Endothelial cell of umbilical vein (primary cell): ENCODE measurements at regions not wholly inside any gene's neighbourhood (a gene's known extent, or its start where the extent isn't known, plus 50 kb on each side); places are given as distances from the start of the nearest gene placed in this dataset.

Experiments
- EZH2 ChIP-seq: IDR thresholded peaks from 2 replicates; pipeline ENCODE4 v1.6.1; 2012; ENCODE audit warnings: borderline replicate concordance, low read depth, mild to moderate bottlenecking, moderate library complexity, low read length, inconsistent platforms; ENCODE audit not compliant: severe bottlenecking
- FOS ChIP-seq: IDR thresholded peaks from 2 replicates; pipeline ENCODE4 v1.6.1; 2011; ENCODE audit warnings: mild to moderate bottlenecking, low read length, moderate library complexity, borderline replicate concordance; ENCODE audit not compliant: insufficient read depth
- GATA2 ChIP-seq: IDR thresholded peaks from 2 replicates; pipeline ENCODE4 v1.7.0; 2011; ENCODE audit warnings: low read depth, mild to moderate bottlenecking, moderate library complexity, mixed read lengths, low read length; ENCODE audit not compliant: insufficient read length, insufficient read depth
- JUN ChIP-seq: IDR thresholded peaks from 2 replicates; pipeline ENCODE4 v1.6.1; 2011; ENCODE audit warnings: borderline replicate concordance, low read depth; ENCODE audit not compliant: insufficient read length, insufficient read depth
- MYC ChIP-seq: IDR thresholded peaks from one replicate; pipeline ENCODE4 v1.6.1; 2011; ENCODE audit warnings: mild to moderate bottlenecking, low read depth, low read length
- POLR2A ChIP-seq: IDR thresholded peaks from 2 replicates; pipeline ENCODE4 v1.6.1; 2012; ENCODE audit warnings: low read depth, mild to moderate bottlenecking, control low read depth, low read length
- POLR2AphosphoS5 ChIP-seq: IDR thresholded peaks from 2 replicates; pipeline ENCODE4 v1.6.1; 2012; ENCODE audit warnings: low read depth, mild to moderate bottlenecking, control low read depth, low read length, moderate library complexity; ENCODE audit not compliant: insufficient read depth
- TF ChIP-seq, protein P1 (sequence below), 2 donors: IDR thresholded peaks; 1 replicate in 1 of 2; 2 replicates in 1 of 2; pipeline ENCODE4 v1.5.1; 2011; ENCODE audit warnings: low read length in 2 of 2, mild to moderate bottlenecking in 2 of 2, moderate library complexity in 2 of 2, control low read depth in 1 of 2, inconsistent platforms in 1 of 2, low read depth in 1 of 2; ENCODE audit not compliant: insufficient read depth in 1 of 2; ENCODE audit errors: extremely low read depth in 1 of 2
- TF ChIP-seq, protein P2 (sequence below): IDR thresholded peaks from 2 replicates; pipeline ENCODE4 v1.6.1; 2011; ENCODE audit not compliant: insufficient read depth, insufficient read length

DNA sequence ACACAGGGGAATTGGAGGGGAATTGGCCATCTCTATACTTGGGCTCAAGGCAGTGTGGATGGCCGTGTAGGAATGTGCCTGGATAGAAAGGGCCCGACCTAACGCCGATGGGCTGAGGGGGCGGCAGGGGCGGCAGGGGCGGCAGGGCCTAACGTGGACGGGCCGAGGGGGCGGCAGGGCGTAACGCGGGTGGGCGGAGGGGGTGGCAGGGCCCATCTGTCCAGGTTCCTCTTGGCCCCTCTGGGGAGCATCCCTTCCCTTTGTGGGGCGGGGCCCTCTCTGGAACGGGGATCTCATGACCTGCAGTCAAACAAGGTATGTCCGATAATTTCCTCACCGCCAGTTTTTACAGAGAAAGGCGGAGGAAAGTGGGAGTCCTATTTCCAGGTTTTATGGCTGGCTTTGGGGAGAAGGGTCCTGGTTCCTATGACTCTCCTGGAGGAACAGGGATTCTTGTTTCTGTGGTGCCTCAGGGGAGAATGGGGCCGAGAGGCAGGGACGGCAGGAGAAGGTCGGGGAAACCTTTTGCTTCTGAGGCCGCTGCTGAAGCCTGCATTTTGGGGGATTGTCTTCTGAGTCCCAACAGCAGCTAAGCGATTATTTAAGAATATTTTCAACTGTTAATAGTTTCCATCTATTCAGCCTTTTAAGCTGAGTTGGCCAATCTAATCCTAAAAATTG is 100.8 kb upstream of the FRMD1 start:
- TF ChIP-seq, protein P1, sequence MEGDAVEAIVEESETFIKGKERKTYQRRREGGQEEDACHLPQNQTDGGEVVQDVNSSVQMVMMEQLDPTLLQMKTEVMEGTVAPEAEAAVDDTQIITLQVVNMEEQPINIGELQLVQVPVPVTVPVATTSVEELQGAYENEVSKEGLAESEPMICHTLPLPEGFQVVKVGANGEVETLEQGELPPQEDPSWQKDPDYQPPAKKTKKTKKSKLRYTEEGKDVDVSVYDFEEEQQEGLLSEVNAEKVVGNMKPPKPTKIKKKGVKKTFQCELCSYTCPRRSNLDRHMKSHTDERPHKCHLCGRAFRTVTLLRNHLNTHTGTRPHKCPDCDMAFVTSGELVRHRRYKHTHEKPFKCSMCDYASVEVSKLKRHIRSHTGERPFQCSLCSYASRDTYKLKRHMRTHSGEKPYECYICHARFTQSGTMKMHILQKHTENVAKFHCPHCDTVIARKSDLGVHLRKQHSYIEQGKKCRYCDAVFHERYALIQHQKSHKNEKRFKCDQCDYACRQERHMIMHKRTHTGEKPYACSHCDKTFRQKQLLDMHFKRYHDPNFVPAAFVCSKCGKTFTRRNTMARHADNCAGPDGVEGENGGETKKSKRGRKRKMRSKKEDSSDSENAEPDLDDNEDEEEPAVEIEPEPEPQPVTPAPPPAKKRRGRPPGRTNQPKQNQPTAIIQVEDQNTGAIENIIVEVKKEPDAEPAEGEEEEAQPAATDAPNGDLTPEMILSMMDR (IDR thresholded peaks at IDR 0.05; ENCODE audit: extremely low read depth in 1 of 2, insufficient read depth in 1 of 2, low read depth in 1 of 2, low read length in 2 of 2): no peak
- TF ChIP-seq POLR2A (no peak), POLR2AphosphoS5 (no peak), FOS (no peak), EZH2 (no peak), JUN (no peak), GATA2 (no peak), MYC (no peak)
- TF ChIP-seq, protein P2, sequence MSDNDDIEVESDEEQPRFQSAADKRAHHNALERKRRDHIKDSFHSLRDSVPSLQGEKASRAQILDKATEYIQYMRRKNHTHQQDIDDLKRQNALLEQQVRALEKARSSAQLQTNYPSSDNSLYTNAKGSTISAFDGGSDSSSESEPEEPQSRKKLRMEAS: no peak
